Keratinocyte (primary cell): ENCODE measurements at regions not wholly inside any gene's neighbourhood (a gene's known extent, or its start where the extent isn't known, plus 50 kb on each side); places are given as distances from the start of the nearest gene placed in this dataset.

Source experiments
- DNase-seq: peaks from one replicate; pipeline ENCODE4 v3.0.0-alpha.2; 2011; ENCODE audit warnings: low read depth, missing footprints, low spot score
- FAIRE-seq: peaks from 2 replicates; lab custom pipeline; 2011; peaks lifted over from hg19 to GRCh38; lab: Jason Lieb, UNC
- H2AFZ ChIP-seq: 2 replicates; pipeline ENCODE4 v1.6.0; 2012; ENCODE audit warnings: low read length, control low read depth, inconsistent platforms; ENCODE audit not compliant: control insufficient read depth
- H3K27ac ChIP-seq: 2 replicates; pipeline ENCODE4 v1.5.1; 2011; ENCODE audit warnings: low read length; ENCODE audit not compliant: control insufficient read depth, insufficient read depth
- H3K27me3 ChIP-seq: 3 replicates; pipeline ENCODE4 v1.6.0; 2011; ENCODE audit warnings: low read length; ENCODE audit not compliant: control insufficient read depth, insufficient read depth; ENCODE audit errors: extremely low read depth
- H3K36me3 ChIP-seq, 2 experiments: 2 replicates in 1 of 2; 3 replicates in 1 of 2; pipeline ENCODE4 v1.5.1; 2011; ENCODE audit warnings: low read length in 2 of 2, mild to moderate bottlenecking in 1 of 2; ENCODE audit not compliant: control insufficient read depth in 2 of 2, insufficient read depth in 2 of 2; ENCODE audit errors: extremely low read depth in 1 of 2
- H3K4me1 ChIP-seq: 3 replicates; pipeline ENCODE4 v1.5.1; 2011; ENCODE audit warnings: low read length; ENCODE audit not compliant: control insufficient read depth, insufficient read depth; ENCODE audit errors: extremely low read depth
- H3K4me2 ChIP-seq: 3 replicates; pipeline ENCODE4 v1.6.0; 2011; ENCODE audit warnings: low read depth, low read length; ENCODE audit not compliant: control insufficient read depth, insufficient read depth; ENCODE audit errors: extremely low read depth
- H3K4me3 ChIP-seq, 3 experiments: fragments of 200-600 bp in 1 of 3; sonication (generic) in 1 of 3; 2 replicates in 2 of 3; 3 replicates in 1 of 3; pipeline ENCODE4 v1.5.1; 2011 to 2016; ENCODE audit warnings: low read length in 3 of 3, mild to moderate bottlenecking in 3 of 3, control low read depth in 2 of 3, inconsistent platforms in 1 of 3, low read depth in 1 of 3, mixed read lengths in 1 of 3, mixed run types in 1 of 3, moderate library complexity in 1 of 3; ENCODE audit not compliant: control insufficient read depth in 2 of 3, insufficient read depth in 2 of 3; ENCODE audit errors: extremely low read depth in 1 of 3
- H3K79me2 ChIP-seq: 2 replicates; pipeline ENCODE4 v1.6.0; 2012; ENCODE audit warnings: low read length; ENCODE audit not compliant: control insufficient read depth, insufficient read depth
- H3K9ac ChIP-seq: 3 replicates; pipeline ENCODE4 v1.6.0; 2011; ENCODE audit warnings: low read length; ENCODE audit not compliant: control insufficient read depth, insufficient read depth; ENCODE audit errors: extremely low read depth
- H3K9me1 ChIP-seq: 3 replicates; pipeline ENCODE4 v1.6.0; 2011; ENCODE audit warnings: low read length; ENCODE audit not compliant: control insufficient read depth, insufficient read depth; ENCODE audit errors: extremely low read depth
- H3K9me3 ChIP-seq: 2 replicates; pipeline ENCODE4 v1.5.1; 2012; ENCODE audit warnings: low read depth, low read length; ENCODE audit not compliant: control insufficient read depth
- H4K20me1 ChIP-seq: 3 replicates; pipeline ENCODE4 v1.6.0; 2011; ENCODE audit warnings: low read length; ENCODE audit not compliant: control insufficient read depth, insufficient read depth; ENCODE audit errors: extremely low read depth
- EZH2 ChIP-seq: IDR thresholded peaks from one replicate; pipeline ENCODE4 v1.6.1; 2012; ENCODE audit warnings: inconsistent platforms, mild to moderate bottlenecking, low read length, moderate library complexity
- dilution Hi-C: fragments of 300-500 bp; cut with MboI; formaldehyde crosslinking; loops from one replicate; pipeline ENCODE4 v1.7.0; 2020; ENCODE audit warnings: low sequenced_read_pairs; ENCODE audit not compliant: extremely low pct_ligation_motif_present
- TF ChIP-seq, protein P1 (sequence below), 3 experiments: IDR thresholded peaks in 1 of 3; conservative IDR thresholded peaks in 1 of 3; optimal IDR thresholded peaks in 1 of 3; 2 replicates in 2 of 3; 3 replicates in 1 of 3; pipeline versions ENCODE3 to v1.5.1; 2011; ENCODE audit warnings: low read length in 3 of 3, mild to moderate bottlenecking in 3 of 3, moderate library complexity in 2 of 3, control low read depth in 1 of 3, inconsistent platforms in 1 of 3; ENCODE audit not compliant: insufficient read depth in 2 of 3; ENCODE audit errors: extremely low read depth in 1 of 3

DNA sequence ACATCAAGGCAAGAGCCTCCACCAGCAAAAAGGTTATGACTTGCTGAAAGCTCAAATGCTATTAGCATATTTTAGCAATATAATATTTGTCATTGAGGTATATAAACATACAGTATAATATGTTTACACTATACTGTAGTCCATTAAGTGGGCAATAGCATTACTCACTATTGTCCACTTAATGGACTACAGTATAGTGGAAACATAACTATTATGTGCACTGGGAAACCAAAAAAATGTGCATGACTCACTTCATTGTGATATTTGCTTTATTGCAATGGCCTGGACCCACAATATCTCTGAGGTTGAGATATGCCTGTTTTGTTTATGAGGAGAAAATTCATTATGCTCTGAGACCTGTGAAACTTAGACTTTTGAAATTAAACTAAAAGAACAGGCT, 300.0 kb downstream of the BARHL2 start:
- TF ChIP-seq, protein P1, sequence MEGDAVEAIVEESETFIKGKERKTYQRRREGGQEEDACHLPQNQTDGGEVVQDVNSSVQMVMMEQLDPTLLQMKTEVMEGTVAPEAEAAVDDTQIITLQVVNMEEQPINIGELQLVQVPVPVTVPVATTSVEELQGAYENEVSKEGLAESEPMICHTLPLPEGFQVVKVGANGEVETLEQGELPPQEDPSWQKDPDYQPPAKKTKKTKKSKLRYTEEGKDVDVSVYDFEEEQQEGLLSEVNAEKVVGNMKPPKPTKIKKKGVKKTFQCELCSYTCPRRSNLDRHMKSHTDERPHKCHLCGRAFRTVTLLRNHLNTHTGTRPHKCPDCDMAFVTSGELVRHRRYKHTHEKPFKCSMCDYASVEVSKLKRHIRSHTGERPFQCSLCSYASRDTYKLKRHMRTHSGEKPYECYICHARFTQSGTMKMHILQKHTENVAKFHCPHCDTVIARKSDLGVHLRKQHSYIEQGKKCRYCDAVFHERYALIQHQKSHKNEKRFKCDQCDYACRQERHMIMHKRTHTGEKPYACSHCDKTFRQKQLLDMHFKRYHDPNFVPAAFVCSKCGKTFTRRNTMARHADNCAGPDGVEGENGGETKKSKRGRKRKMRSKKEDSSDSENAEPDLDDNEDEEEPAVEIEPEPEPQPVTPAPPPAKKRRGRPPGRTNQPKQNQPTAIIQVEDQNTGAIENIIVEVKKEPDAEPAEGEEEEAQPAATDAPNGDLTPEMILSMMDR (optimal IDR thresholded peaks at IDR 0.05 in 1 of 3, IDR thresholded peaks at IDR 0.05 in 1 of 3, conservative IDR thresholded peaks at IDR 0.05 in 1 of 3; ENCODE audit: extremely low read depth in 1 of 3, insufficient read depth in 2 of 3, low read length in 3 of 3): no peak
- TF ChIP-seq EZH2: no peak
- Histone ChIP-seq H3K9ac (no peak overlapping the region), H3K36me3 (no peaks in the 10 kb centered on the region), H3K4me3 (no peak overlapping the region), H3K9me3 (no peaks in the 10 kb centered on the region), H2AFZ (no peak overlapping the region), H3K9me1 (no peaks in the 10 kb centered on the region), H4K20me1 (no peaks in the 10 kb centered on the region), H3K27me3 (no peaks in the 10 kb centered on the region), H3K27ac (no peak overlapping the region), H3K4me1 (no peaks in the 10 kb centered on the region), H3K79me2 (no peaks in the 10 kb centered on the region), H3K4me2 (no peak overlapping the region)
- DNase-seq (no peak), FAIRE-seq (no peak)
- dilution Hi-C loops: no loop called here

DNA sequence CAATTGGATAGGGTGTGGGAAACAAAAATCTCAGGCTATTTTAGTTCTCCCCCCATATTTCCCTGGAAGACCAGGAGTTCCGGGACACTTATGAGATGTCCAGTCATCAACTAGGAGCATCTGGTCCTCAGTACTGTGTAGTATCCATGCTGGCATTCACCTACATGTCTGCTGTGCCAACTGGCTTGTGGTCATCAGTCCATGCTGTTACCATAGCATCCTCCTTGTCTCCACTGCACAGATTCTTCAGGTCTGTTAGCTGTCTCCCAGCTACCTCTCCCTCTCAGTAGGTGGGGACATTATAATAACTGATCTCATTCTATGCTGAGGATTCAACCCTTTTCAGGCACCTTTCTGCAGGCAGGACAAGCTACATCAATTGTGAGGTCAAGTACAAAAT, 302.9 kb downstream of the BARHL2 start:
- FAIRE-seq: no peak

More for the DNA sequence above, 302.9 kb downstream of the BARHL2 start:
- no peak overlapping the region for H3K4me2 ChIP-seq
- no peaks in the 10 kb centered on the region for H3K4me1 ChIP-seq
- H3K9ac ChIP-seq: no peak overlapping the region
- no peak for DNase-seq
- dilution Hi-C loops: no loop called here
- no peaks in the 10 kb centered on the region for H4K20me1 ChIP-seq
- no peak overlapping the region for H3K4me3 ChIP-seq
- TF ChIP-seq, protein P1 (optimal IDR thresholded peaks at IDR 0.05 in 1 of 3, IDR thresholded peaks at IDR 0.05 in 1 of 3, conservative IDR thresholded peaks at IDR 0.05 in 1 of 3; ENCODE audit: extremely low read depth in 1 of 3, insufficient read depth in 2 of 3, low read length in 3 of 3): no peak
- TF ChIP-seq EZH2: no peak
- H3K27ac ChIP-seq: no peak overlapping the region
- no peaks in the 10 kb centered on the region for H3K9me1 ChIP-seq
- no peaks in the 10 kb centered on the region for H3K36me3 ChIP-seq
- no peaks in the 10 kb centered on the region for H3K27me3 ChIP-seq
- no peaks in the 10 kb centered on the region for H3K9me3 ChIP-seq
- no peaks in the 10 kb centered on the region for H3K79me2 ChIP-seq
- H2AFZ ChIP-seq: no peak overlapping the region
